BE2C (cell line): ENCODE measurements at regions not wholly inside any gene's neighbourhood (a gene's known extent, or its start where the extent isn't known, plus 50 kb on each side); places are given as distances from the start of the nearest gene placed in this dataset.

ENCODE experiments used
- DNase-seq: peaks from one replicate; pipeline ENCODE4 v3.0.0-alpha.2; 2020
- H3K27me3 ChIP-seq: fragments of 250-450 bp; sonication (Bioruptor Pico); 2 replicates; pipeline ENCODE4 v1.5.1; 2020; ENCODE audit warnings: mild to moderate bottlenecking
- H3K36me3 ChIP-seq: fragments of 250-450 bp; sonication (Bioruptor Pico); 2 replicates; pipeline ENCODE4 v1.5.1; 2020; ENCODE audit warnings: mild to moderate bottlenecking
- H3K4me1 ChIP-seq: fragments of 250-450 bp; sonication (Bioruptor Pico); 2 replicates; pipeline ENCODE4 v1.5.1; 2020
- H3K4me3 ChIP-seq: 2 replicates; pipeline ENCODE4 v1.5.1; 2011; ENCODE audit warnings: low read depth, low read length
- H3K9me3 ChIP-seq: fragments of 250-450 bp; sonication (Bioruptor Pico); 2 replicates; pipeline ENCODE4 v1.5.1; 2020
- CTCF ChIP-seq: IDR thresholded peaks from 2 replicates; pipeline ENCODE4 v1.5.1; 2012; ENCODE audit warnings: mild to moderate bottlenecking, low read depth, low read length

DNA sequence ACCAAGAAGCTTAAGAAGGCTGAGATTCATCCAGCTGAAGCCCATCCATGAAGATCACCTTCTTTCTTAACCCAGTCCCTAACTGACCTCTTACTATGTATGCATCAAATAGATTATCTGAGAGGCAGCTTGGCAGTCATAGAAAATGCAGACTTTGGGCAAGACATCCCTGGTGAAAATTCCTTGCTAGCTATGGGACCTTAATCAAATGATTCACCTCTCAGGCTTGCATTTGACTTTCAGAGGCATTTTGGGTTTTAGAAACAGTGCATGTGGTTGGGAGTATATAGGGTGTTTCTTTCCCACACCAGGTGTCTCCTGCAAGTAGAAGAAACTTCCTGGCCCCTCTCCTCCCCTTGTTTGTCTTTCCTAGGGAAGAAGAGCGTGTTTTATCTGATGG is 188.5 kb upstream of the ISX start:
- DNase-seq, result no peak
- Histone ChIP-seq H3K4me3 (no peak overlapping the region), H3K36me3 (no peaks in the 10 kb centered on the region), H3K4me1 (no peaks in the 10 kb centered on the region), H3K27me3 (no peaks in the 10 kb centered on the region), H3K9me3 (no peaks in the 10 kb centered on the region)
- no peak for TF ChIP-seq CTCF

DNA sequence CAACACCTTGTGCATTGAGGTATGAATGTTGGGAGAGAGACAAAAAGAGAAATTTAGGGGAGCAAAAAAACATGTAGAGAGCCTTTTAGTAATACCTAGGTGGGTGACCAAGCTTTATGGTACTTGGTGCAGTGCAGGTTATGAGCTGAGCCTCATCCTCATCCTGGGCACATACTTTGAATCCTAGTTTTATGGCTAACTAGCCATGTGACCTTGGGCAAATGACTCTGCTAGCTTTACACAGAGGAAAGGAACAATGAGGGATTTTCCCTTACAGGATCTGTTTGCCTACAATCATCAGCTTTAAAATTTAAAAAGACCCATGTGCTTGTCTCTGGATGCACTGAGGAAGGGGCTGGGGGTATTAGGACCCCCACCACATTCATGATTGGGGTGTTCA is 187.8 kb upstream of the ISX start:
- Histone ChIP-seq H3K36me3 (no peaks in the 10 kb centered on the region), H3K27me3 (no peaks in the 10 kb centered on the region), H3K4me1 (no peaks in the 10 kb centered on the region), H3K9me3 (no peaks in the 10 kb centered on the region; the same call in 1 of the 2 replicates), H3K4me3 (no peak overlapping the region)
- no peak for DNase-seq
- no peak for TF ChIP-seq CTCF

- DNase-seq, result no peak
- Histone ChIP-seq H3K4me1 (no peaks in the 10 kb centered on the region), H3K27me3 (no peaks in the 10 kb centered on the region), H3K36me3 (no peaks in the 10 kb centered on the region), H3K9me3 (no peaks in the 10 kb centered on the region; the same call in 1 of the 2 replicates), H3K4me3 (no peak overlapping the region)
- no peak for TF ChIP-seq CTCF
Measured at GRCh38 chr22:34879001-34879400, 187.0 kb upstream of the ISX start.

GRCh38 chr22:34880662-34881061 is 185.3 kb upstream of the ISX start:
- no peak for TF ChIP-seq CTCF
- Histone ChIP-seq H3K9me3 (no peaks in the 10 kb centered on the region; the same call in 1 of the 2 replicates), H3K27me3 (no peaks in the 10 kb centered on the region), H3K36me3 (no peaks in the 10 kb centered on the region), H3K4me3 (no peak overlapping the region), H3K4me1 (no peaks in the 10 kb centered on the region)
- DNase-seq, result no peak

DNA sequence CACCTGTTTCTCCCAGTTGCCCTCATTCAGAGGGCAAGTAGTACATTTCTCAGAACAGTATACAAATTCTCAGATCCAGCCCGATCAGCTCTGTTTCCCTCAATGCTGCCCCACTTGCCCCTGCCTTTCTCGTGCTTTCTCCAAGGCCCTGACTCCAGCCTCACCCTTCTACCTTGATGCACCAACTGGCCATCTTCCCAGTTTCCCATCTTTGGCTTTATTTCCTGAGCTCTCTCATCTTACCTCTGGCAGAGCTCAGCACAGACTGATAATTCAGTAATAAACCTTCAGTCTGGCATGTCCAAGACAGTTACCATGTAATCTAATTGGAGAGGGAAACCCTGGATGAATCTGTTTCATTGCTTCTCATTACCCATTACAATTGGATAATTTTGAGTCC is 184.5 kb upstream of the ISX start:
- Histone ChIP-seq H3K36me3 (no peaks in the 10 kb centered on the region), H3K4me3 (no peak overlapping the region), H3K4me1 (no peaks in the 10 kb centered on the region), H3K27me3 (no peaks in the 10 kb centered on the region), H3K9me3 (no peaks in the 10 kb centered on the region; the same call in 1 of the 2 replicates)
- no peak for DNase-seq
- TF ChIP-seq CTCF, result no peak

DNA sequence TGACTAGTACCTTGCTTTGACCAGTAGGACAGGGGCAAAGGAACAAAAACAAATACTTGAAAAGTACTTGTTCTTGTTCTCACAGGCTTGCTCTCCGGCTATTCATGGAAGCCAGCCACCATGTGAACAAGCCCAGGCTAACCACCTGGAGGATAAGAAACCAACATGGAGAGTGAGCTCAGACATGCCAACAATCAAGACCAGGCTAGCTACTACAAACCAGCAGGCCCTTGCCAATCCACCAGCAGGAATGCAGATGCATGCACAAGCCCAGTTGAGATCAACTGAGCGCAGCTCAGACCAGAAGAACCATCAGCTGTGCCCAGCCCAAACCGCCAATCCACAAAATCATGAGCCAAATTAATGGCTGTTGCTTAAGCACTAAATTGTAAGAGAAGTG is 180.1 kb upstream of the ISX start:
- no peaks in the 10 kb centered on the region for H3K4me1 ChIP-seq
- H3K9me3 ChIP-seq, result no peaks in the 10 kb centered on the region; the same call in 1 of the 2 replicates
- no peak overlapping the region for H3K4me3 ChIP-seq
- no peak for TF ChIP-seq CTCF
- no peaks in the 10 kb centered on the region for H3K27me3 ChIP-seq
- DNase-seq, result no peak
- H3K36me3 ChIP-seq, result no peaks in the 10 kb centered on the region
